H9 (cell line): ENCODE measurements at regions not wholly inside any gene's neighbourhood (a gene's known extent, or its start where the extent isn't known, plus 50 kb on each side); places are given as distances from the start of the nearest gene placed in this dataset.

Experiments used
- DNase-seq: peaks from one replicate; pipeline ENCODE4 v3.0.0-alpha.2; 2017
- H2AFZ ChIP-seq: one replicate; pipeline ENCODE4 v1.6.1; 2013; ENCODE audit warnings: mild to moderate bottlenecking, low read length, control low read depth, moderate library complexity
- H2AK5ac ChIP-seq: 2 replicates; pipeline ENCODE4 v1.6.1; 2013; ENCODE audit warnings: low read length, control low read depth, mixed read lengths; ENCODE audit not compliant: insufficient read length
- H2BK120ac ChIP-seq: one replicate; pipeline ENCODE4 v1.6.1; 2013; ENCODE audit warnings: low read depth, mild to moderate bottlenecking, low read length, control low read depth, inconsistent platforms; ENCODE audit not compliant: poor library complexity, severe bottlenecking
- H2BK12ac ChIP-seq: 2 replicates; pipeline ENCODE4 v1.6.1; 2013; ENCODE audit warnings: low read length, control low read depth, mixed read lengths, low read depth; ENCODE audit not compliant: insufficient read length
- H2BK15ac ChIP-seq: 2 replicates; pipeline ENCODE4 v1.6.1; 2013; ENCODE audit warnings: low read depth, low read length, control low read depth
- H2BK20ac ChIP-seq: one replicate; pipeline ENCODE4 v1.6.1; 2013; ENCODE audit warnings: low read depth, mild to moderate bottlenecking, low read length, control low read depth, inconsistent platforms; ENCODE audit not compliant: poor library complexity, severe bottlenecking
- H2BK5ac ChIP-seq: 2 replicates; pipeline ENCODE4 v1.6.1; 2013; ENCODE audit warnings: low read length, control low read depth, mixed read lengths; ENCODE audit not compliant: insufficient read length
- H3K14ac ChIP-seq: 2 replicates; pipeline ENCODE4 v1.6.1; 2013; ENCODE audit warnings: low read length, control low read depth; ENCODE audit not compliant: insufficient read depth
- H3K18ac ChIP-seq: 2 replicates; pipeline ENCODE4 v1.6.1; 2013; ENCODE audit warnings: low read depth, mild to moderate bottlenecking, mixed read lengths, low read length, control low read depth; ENCODE audit not compliant: insufficient read length
- H3K23ac ChIP-seq: 2 replicates; pipeline ENCODE4 v1.6.1; 2013; ENCODE audit warnings: low read length, control low read depth, mixed read lengths, low read depth; ENCODE audit not compliant: insufficient read length
- H3K23me2 ChIP-seq: 2 replicates; pipeline ENCODE4 v1.6.1; 2013; ENCODE audit warnings: low read depth, mild to moderate bottlenecking, mixed read lengths, low read length, control low read depth; ENCODE audit not compliant: insufficient read length, poor library complexity, severe bottlenecking
- H3K27ac ChIP-seq: 2 replicates; pipeline ENCODE4 v1.5.1; 2013; ENCODE audit warnings: low read length, control low read depth, mixed read lengths, low read depth; ENCODE audit not compliant: insufficient read length
- H3K27me3 ChIP-seq: 2 replicates; pipeline ENCODE4 v1.6.1; 2013; ENCODE audit warnings: low read length, control low read depth, inconsistent platforms; ENCODE audit not compliant: insufficient read depth
- H3K4ac ChIP-seq: 2 replicates; pipeline ENCODE4 v1.6.1; 2013; ENCODE audit warnings: low read depth, mild to moderate bottlenecking, control low read depth, inconsistent platforms, low read length, moderate library complexity
- H3K4me1 ChIP-seq: 2 replicates; pipeline ENCODE4 v1.6.1; 2013; ENCODE audit warnings: low read length, control low read depth, inconsistent platforms; ENCODE audit not compliant: insufficient read depth
- H3K4me2 ChIP-seq: 2 replicates; pipeline ENCODE4 v1.6.1; 2013; ENCODE audit warnings: low read length, control low read depth, mixed read lengths; ENCODE audit not compliant: insufficient read length, insufficient read depth
- H3K56ac ChIP-seq: 2 replicates; pipeline ENCODE4 v1.6.1; 2013; ENCODE audit warnings: low read depth, mild to moderate bottlenecking, mixed read lengths, low read length, control low read depth; ENCODE audit not compliant: insufficient read length
- H3K79me1 ChIP-seq: 2 replicates; pipeline ENCODE4 v1.6.1; 2013; ENCODE audit warnings: low read depth, mild to moderate bottlenecking, moderate library complexity, low read length, control low read depth, inconsistent platforms; ENCODE audit not compliant: insufficient read depth, poor library complexity, severe bottlenecking
- H3K79me2 ChIP-seq: 2 replicates; pipeline ENCODE4 v1.6.1; 2013; ENCODE audit warnings: low read length, control low read depth, inconsistent platforms; ENCODE audit not compliant: insufficient read depth
- H3K9ac ChIP-seq: 2 replicates; pipeline ENCODE4 v1.6.1; 2013; ENCODE audit warnings: low read length, control low read depth, mixed read lengths; ENCODE audit not compliant: insufficient read length; ENCODE audit errors: extremely low read depth
- H3K9me3 ChIP-seq: one replicate; pipeline ENCODE4 v1.6.1; 2013; ENCODE audit warnings: low read depth, low read length, inconsistent platforms; ENCODE audit not compliant: control insufficient read depth
- H3T11ph ChIP-seq: one replicate; pipeline ENCODE4 v1.6.1; 2013; ENCODE audit warnings: mild to moderate bottlenecking, low read length, control low read depth, inconsistent platforms
- H4K20me1 ChIP-seq: one replicate; pipeline ENCODE4 v1.6.1; 2013; ENCODE audit not compliant: control insufficient read depth, insufficient read length, insufficient read depth
- H4K5ac ChIP-seq: 2 replicates; pipeline ENCODE4 v1.6.1; 2013; ENCODE audit warnings: low read depth, mild to moderate bottlenecking, mixed read lengths, low read length, control low read depth; ENCODE audit not compliant: insufficient read length
- H4K8ac ChIP-seq: replicated peaks from 2 replicates; pipeline ENCODE4 v1.6.1; 2013; ENCODE audit warnings: low read length, control low read depth, mixed read lengths, low read depth; ENCODE audit not compliant: insufficient read length
- H4K91ac ChIP-seq: 2 replicates; pipeline ENCODE4 v1.6.1; 2013; ENCODE audit warnings: low read depth, mild to moderate bottlenecking, moderate library complexity, mixed read lengths, low read length, control low read depth; ENCODE audit not compliant: insufficient read length
- H3K27ac Mint-ChIP-seq, 3 experiments: 2 replicates in 2 of 3; 3 replicates in 1 of 3; pipeline ENCODE4 v1.8.0; 2020 to 2021; ENCODE audit warnings: mixed read lengths in 3 of 3, mild to moderate bottlenecking in 1 of 3, moderate library complexity in 1 of 3
- H3K27me3 Mint-ChIP-seq: 2 replicates; pipeline ENCODE4 v1.8.0; 2021; ENCODE audit warnings: low read depth, mild to moderate bottlenecking, moderate library complexity, mixed read lengths
- H3K36me3 Mint-ChIP-seq, 3 experiments: 2 replicates in 2 of 3; 3 replicates in 1 of 3; pipeline ENCODE4 v1.8.0; 2020 to 2021; ENCODE audit warnings: low read depth in 3 of 3, mixed read lengths in 3 of 3; ENCODE audit not compliant: insufficient read depth in 1 of 3
- H3K4me1 Mint-ChIP-seq, 2 experiments: 2 replicates each; pipeline ENCODE4 v1.8.0; 2020; ENCODE audit warnings: mixed read lengths in 2 of 2
- H3K4me3 Mint-ChIP-seq, 2 experiments: 2 replicates in 1 of 2; 3 replicates in 1 of 2; pipeline ENCODE4 v1.8.0; 2020 to 2021; ENCODE audit warnings: mild to moderate bottlenecking in 2 of 2, mixed read lengths in 2 of 2, moderate library complexity in 1 of 2
- H3K9me3 Mint-ChIP-seq, 2 experiments: 2 replicates in 1 of 2; 3 replicates in 1 of 2; pipeline ENCODE4 v1.8.0; 2020; ENCODE audit warnings: mild to moderate bottlenecking in 2 of 2, mixed read lengths in 2 of 2, moderate library complexity in 1 of 2
- WGBS: extraction: QIAGEN DNeasy Blood & Tissue Kit; methylation state at CpG from one replicate; pipeline ENCODE4 v1.1.7; 2013; ENCODE audit warnings: missing lambda C conversion rate, low lambda C conversion rate, mixed read lengths; ENCODE audit not compliant: insufficient read length; ENCODE audit errors: extremely low coverage; 5-methylcytosine and 5-hydroxymethylcytosine counted together
- TF ChIP-seq, protein P1 (sequence below): fragments of 200-600 bp; sonication (generic); conservative IDR thresholded peaks from 3 replicates; pipeline ENCODE4 v1.8.0; 2021; ENCODE audit warnings: antibody characterized with exemption, mild to moderate bottlenecking

DNA sequence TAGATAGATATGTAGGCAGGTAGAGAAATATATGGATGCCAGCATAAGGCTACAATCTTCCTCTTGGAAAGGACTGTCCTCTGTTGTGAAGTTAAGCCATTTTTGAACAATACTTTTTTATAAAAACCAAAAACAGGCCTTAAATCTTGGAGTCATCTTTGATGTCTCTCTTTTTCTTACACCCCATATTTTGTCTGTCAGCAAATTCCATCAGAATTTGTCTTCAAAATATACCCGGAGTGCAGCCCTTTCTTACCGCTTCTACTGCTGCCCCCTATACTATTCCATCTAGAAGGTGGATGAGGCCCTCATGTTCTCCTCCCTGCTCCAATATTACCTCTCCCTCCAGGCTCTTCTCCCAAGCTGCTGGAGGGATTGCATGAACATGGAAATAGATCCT, 326.5 kb downstream of the HAPSTR1 start:
- Histone ChIP-seq H4K5ac (no peak overlapping the region), H2AFZ (no peak overlapping the region), H2AK5ac (no peak overlapping the region), H4K20me1 (no peaks in the 10 kb centered on the region), H3K18ac (no peak overlapping the region), H2BK20ac (no peak overlapping the region), H3K56ac (no peak overlapping the region), H3K9me3 (peaks cover 9% of the 10 kb centered on the region), H2BK12ac (no peak overlapping the region), H2BK5ac (no peak overlapping the region), H3T11ph (no peak overlapping the region), H2BK15ac (no peak overlapping the region), H3K23me2 (peaks cover 3% of the 10 kb centered on the region), H3K79me2 (no peaks in the 10 kb centered on the region), H3K14ac (no peak overlapping the region), H3K27ac (no peak overlapping the region), H3K4ac (no peak overlapping the region), H4K91ac (no peak overlapping the region), H3K9ac (no peak overlapping the region), H3K4me1 (no peaks in the 10 kb centered on the region), H3K79me1 (no peaks in the 10 kb centered on the region), H2BK120ac (no peak overlapping the region), H3K27me3 (no peaks in the 10 kb centered on the region; the same call in 1 of the 2 replicates), H3K4me2 (no peak overlapping the region), H4K8ac (no peak overlapping the region), H3K23ac (no peak overlapping the region)
- no peak for DNase-seq
- Mint-ChIP-seq H3K9me3 (peaks cover 8% of the 10 kb centered on the region in 2 experiments), H3K4me3 (no peak overlapping the region), H3K27ac (no peak overlapping the region), H3K4me1 (no peaks in the 10 kb centered on the region), H3K36me3 (peaks cover 6 to 9% (median 7%) of the 10 kb centered on the region in 3 experiments; a peak in 6 of 7 replicates), H3K27me3 (no peaks in the 10 kb centered on the region; the same call in 1 of the 2 replicates)
- no CpG with 5 or more reads among the region's 2 CpGs for WGBS
- TF ChIP-seq, protein P1, sequence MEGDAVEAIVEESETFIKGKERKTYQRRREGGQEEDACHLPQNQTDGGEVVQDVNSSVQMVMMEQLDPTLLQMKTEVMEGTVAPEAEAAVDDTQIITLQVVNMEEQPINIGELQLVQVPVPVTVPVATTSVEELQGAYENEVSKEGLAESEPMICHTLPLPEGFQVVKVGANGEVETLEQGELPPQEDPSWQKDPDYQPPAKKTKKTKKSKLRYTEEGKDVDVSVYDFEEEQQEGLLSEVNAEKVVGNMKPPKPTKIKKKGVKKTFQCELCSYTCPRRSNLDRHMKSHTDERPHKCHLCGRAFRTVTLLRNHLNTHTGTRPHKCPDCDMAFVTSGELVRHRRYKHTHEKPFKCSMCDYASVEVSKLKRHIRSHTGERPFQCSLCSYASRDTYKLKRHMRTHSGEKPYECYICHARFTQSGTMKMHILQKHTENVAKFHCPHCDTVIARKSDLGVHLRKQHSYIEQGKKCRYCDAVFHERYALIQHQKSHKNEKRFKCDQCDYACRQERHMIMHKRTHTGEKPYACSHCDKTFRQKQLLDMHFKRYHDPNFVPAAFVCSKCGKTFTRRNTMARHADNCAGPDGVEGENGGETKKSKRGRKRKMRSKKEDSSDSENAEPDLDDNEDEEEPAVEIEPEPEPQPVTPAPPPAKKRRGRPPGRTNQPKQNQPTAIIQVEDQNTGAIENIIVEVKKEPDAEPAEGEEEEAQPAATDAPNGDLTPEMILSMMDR, result no peak
